ENCODE measurements at regions not wholly inside any gene's neighbourhood (a gene's known extent, or its start where the extent isn't known, plus 50 kb on each side); places are given as distances from the start of the nearest gene placed in this dataset.

DNA sequence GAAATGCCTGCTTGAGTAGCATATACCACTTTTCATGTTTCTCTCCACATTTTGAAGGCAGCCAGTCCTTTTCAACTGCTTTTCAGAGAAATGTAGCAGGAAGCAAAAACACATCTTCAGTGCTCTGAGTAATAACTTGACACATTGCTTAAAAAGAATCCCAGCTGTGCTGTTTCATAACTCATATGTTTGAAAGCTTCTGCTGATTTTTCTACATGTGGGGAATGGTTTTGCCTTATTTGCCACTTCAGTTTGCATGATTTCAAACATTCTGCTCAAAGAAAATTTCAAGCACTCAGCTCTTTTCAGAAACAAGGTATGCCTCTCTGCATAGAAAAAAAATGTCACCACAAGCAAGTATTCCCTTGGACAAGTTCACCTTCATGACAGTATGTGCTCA, 732.8 kb downstream of the POM121L12 start:
- no peak for TF ChIP-seq EZH2phosphoT487 (IDR thresholded peaks at IDR 0.05; ENCODE audit: borderline replicate concordance)
- TF ChIP-seq, protein P1, sequence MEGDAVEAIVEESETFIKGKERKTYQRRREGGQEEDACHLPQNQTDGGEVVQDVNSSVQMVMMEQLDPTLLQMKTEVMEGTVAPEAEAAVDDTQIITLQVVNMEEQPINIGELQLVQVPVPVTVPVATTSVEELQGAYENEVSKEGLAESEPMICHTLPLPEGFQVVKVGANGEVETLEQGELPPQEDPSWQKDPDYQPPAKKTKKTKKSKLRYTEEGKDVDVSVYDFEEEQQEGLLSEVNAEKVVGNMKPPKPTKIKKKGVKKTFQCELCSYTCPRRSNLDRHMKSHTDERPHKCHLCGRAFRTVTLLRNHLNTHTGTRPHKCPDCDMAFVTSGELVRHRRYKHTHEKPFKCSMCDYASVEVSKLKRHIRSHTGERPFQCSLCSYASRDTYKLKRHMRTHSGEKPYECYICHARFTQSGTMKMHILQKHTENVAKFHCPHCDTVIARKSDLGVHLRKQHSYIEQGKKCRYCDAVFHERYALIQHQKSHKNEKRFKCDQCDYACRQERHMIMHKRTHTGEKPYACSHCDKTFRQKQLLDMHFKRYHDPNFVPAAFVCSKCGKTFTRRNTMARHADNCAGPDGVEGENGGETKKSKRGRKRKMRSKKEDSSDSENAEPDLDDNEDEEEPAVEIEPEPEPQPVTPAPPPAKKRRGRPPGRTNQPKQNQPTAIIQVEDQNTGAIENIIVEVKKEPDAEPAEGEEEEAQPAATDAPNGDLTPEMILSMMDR (conservative IDR thresholded peaks at IDR 0.05; ENCODE audit: low read length): no peak

Measured in Loucy (cell line).